MCF 10A (cell line): ENCODE measurements at regions not wholly inside any gene's neighbourhood (a gene's known extent, or its start where the extent isn't known, plus 50 kb on each side); places are given as distances from the start of the nearest gene placed in this dataset.

Source experiments
- BruUV-seq: library from RNA; stranded (reverse); fragments of 400-500 nt; replicated peaks from 2 replicates; lab custom pipeline; 2021; lab: Mats Ljungman, UMichigan
- CTCF ChIA-PET: fragments of 300-600 bp; sonication (Branson Sonifier 250); formaldehyde crosslinking; extraction: SDS; loops from one replicate; lab custom pipeline; 2021; ENCODE audit warnings: antibody characterized with exemption, inconsistent platforms; lab: Yijun Ruan, JAX
- POLR2A ChIA-PET: fragments of 300-600, 350-650 bp; sonication (Branson Sonifier 250); formaldehyde crosslinking; extraction: SDS; loops from one replicate; lab custom pipeline; 2020; ENCODE audit warnings: antibody characterized with exemption, inconsistent platforms; lab: Yijun Ruan, JAX
- DNase-seq: peaks from one replicate; pipeline ENCODE4 v3.0.0-alpha.2; 2018; ENCODE audit not compliant: unreplicated experiment
- H3K27ac Mint-ChIP-seq: one replicate; pipeline ENCODE4 v1.8.0; 2022; ENCODE audit warnings: mild to moderate bottlenecking, low read depth, mixed read lengths; ENCODE audit not compliant: unreplicated experiment
- H3K27me3 Mint-ChIP-seq: one replicate; pipeline ENCODE4 v1.8.0; 2022; ENCODE audit warnings: mixed read lengths; ENCODE audit not compliant: insufficient read depth, unreplicated experiment
- H3K36me3 Mint-ChIP-seq: one replicate; pipeline ENCODE4 v1.8.0; 2022; ENCODE audit warnings: mild to moderate bottlenecking, moderate library complexity, mixed read lengths; ENCODE audit not compliant: insufficient read depth, unreplicated experiment
- H3K4me1 Mint-ChIP-seq: one replicate; pipeline ENCODE4 v1.8.0; 2022; ENCODE audit warnings: mixed read lengths; ENCODE audit not compliant: insufficient read depth, unreplicated experiment
- H3K4me3 Mint-ChIP-seq: one replicate; pipeline ENCODE4 v1.8.0; 2022; ENCODE audit warnings: mild to moderate bottlenecking, moderate library complexity, mixed read lengths; ENCODE audit not compliant: unreplicated experiment
- H3K9me3 Mint-ChIP-seq: one replicate; pipeline ENCODE4 v1.8.0; 2022; ENCODE audit warnings: mixed read lengths; ENCODE audit not compliant: unreplicated experiment
- intact Hi-C: fragments of 100-400 bp; cut with micrococcal nuclease; formaldehyde crosslinking; loops from 2 replicates; pipeline ENCODE4 v1.14.1; 2022
- TF ChIP-seq, protein P1 (sequence below): fragments of 200-600 bp; IDR thresholded peaks from one replicate; pipeline ENCODE4 v1.8.0; 2022; ENCODE audit warnings: antibody characterized with exemption, mild to moderate bottlenecking; ENCODE audit not compliant: unreplicated experiment

DNA sequence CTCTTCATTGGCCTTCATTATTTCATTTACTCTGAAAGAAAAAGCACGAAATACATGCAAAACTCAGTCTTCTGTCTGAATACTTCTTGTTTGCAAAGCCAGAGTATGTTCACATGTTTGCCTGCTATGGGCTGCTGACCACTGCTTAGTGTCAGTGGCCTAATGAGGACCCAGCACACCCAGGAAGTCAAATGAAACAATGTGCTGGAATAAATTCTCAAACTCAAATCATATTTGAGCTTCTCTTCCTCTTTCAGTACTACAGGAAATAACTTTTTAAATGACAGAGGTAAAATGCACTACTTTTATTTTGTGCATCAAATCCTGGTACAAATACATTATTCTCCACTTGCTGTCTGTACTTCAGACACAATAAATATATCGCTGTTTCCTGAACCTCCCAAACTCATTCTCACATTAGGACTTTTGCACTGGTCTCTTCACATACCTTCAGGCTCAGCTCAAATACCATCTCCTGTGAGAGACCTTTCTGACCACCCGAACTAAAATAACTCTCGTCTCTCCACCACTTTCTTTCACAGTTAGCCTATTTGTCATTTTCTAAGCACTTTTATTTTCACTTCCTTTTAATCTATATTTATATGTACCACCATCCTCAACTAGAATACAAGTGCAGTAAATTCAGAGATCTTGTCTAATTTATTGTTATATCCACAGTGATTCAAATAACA, 176.8 kb downstream of the TUSC7 start:
- DNase-seq = no peak
- intact Hi-C loops = no loop called here
- no peaks in the 10 kb centered on the region for H3K36me3 Mint-ChIP-seq
- H3K4me3 Mint-ChIP-seq = no peak overlapping the region
- H3K4me1 Mint-ChIP-seq = no peaks in the 10 kb centered on the region
- no peak overlapping the region for H3K27ac Mint-ChIP-seq
- CTCF ChIA-PET = no interaction called here
- no peaks in the 10 kb centered on the region for H3K27me3 Mint-ChIP-seq
- TF ChIP-seq, protein P1, sequence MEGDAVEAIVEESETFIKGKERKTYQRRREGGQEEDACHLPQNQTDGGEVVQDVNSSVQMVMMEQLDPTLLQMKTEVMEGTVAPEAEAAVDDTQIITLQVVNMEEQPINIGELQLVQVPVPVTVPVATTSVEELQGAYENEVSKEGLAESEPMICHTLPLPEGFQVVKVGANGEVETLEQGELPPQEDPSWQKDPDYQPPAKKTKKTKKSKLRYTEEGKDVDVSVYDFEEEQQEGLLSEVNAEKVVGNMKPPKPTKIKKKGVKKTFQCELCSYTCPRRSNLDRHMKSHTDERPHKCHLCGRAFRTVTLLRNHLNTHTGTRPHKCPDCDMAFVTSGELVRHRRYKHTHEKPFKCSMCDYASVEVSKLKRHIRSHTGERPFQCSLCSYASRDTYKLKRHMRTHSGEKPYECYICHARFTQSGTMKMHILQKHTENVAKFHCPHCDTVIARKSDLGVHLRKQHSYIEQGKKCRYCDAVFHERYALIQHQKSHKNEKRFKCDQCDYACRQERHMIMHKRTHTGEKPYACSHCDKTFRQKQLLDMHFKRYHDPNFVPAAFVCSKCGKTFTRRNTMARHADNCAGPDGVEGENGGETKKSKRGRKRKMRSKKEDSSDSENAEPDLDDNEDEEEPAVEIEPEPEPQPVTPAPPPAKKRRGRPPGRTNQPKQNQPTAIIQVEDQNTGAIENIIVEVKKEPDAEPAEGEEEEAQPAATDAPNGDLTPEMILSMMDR = no peak
- BruUV-seq = no TSS peak
- H3K9me3 Mint-ChIP-seq = no peaks in the 10 kb centered on the region
- POLR2A ChIA-PET = no interaction called here

DNA sequence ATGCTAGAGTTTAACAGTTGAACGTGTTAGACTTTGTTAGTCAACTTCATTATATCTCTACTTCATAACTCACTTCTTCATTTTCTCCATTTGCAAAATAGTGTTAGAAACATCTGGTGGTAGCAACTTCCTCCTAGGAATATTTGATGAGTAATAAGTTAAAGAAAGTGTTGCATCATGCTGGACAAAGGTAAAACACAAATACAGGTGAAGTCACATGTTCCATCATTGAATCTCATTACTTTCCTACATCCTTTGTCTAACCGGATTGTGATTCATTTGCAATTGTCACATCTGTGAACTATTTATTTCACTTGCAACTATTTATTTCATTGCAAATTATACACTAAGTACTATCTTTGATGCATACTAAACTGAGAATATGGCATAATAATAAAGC, 186.5 kb downstream of the TUSC7 start:
- CTCF ChIA-PET = no interaction called here
- H3K4me3 Mint-ChIP-seq = no peak overlapping the region

DNA sequence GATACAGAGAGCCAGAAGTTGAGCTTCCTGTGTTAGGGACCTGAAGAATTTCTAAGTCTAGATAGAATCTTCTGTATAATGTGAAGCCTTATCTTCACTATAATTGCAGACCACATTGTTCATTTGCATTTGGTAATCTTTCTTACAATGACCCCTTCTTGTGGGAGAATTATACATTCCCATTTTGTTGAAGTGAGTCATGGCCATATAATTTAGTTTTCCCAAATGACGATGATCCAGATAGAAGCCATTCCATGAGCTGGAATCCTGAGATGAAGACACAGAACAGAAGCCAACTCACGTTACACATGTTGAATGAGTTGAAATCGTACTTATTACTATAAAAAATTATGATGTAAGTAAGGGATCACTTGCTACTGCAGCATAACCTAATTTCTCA, 187.8 kb downstream of the TUSC7 start:
- H3K27me3 Mint-ChIP-seq = peaks cover 14% of the 10 kb centered on the region
- H3K36me3 Mint-ChIP-seq = no peaks in the 10 kb centered on the region
- no peak overlapping the region for H3K27ac Mint-ChIP-seq
- H3K4me3 Mint-ChIP-seq = no peak overlapping the region
- DNase-seq = no peak
- intact Hi-C loops = no loop called here
- TF ChIP-seq, protein P1 = no peak
- H3K9me3 Mint-ChIP-seq = no peaks in the 10 kb centered on the region
- CTCF ChIA-PET = interaction anchor here (0.7 to 1.2 kb wide), 2 partner anchors 8 to 24 kb away, joined by 4 to 5 read pairs; no protein-coding TSS in a partner anchor
- no peaks in the 10 kb centered on the region for H3K4me1 Mint-ChIP-seq
- POLR2A ChIA-PET = interaction anchor here (0.6 kb wide), 1 partner anchor 43 kb away, joined by 3 read pairs; no protein-coding TSS in a partner anchor
- no TSS peak for BruUV-seq

More for the DNA sequence above, 186.5 kb downstream of the TUSC7 start:
- intact Hi-C loops = no loop called here
- no TSS peak for BruUV-seq
- H3K36me3 Mint-ChIP-seq = no peaks in the 10 kb centered on the region
- no peaks in the 10 kb centered on the region for H3K4me1 Mint-ChIP-seq
- H3K27me3 Mint-ChIP-seq = peaks cover 10% of the 10 kb centered on the region
- POLR2A ChIA-PET = no interaction called here
- peak; percentile 41 for DNase-seq
- TF ChIP-seq, protein P1 = no peak
- no peak overlapping the region for H3K27ac Mint-ChIP-seq
- H3K9me3 Mint-ChIP-seq = no peaks in the 10 kb centered on the region

DNA sequence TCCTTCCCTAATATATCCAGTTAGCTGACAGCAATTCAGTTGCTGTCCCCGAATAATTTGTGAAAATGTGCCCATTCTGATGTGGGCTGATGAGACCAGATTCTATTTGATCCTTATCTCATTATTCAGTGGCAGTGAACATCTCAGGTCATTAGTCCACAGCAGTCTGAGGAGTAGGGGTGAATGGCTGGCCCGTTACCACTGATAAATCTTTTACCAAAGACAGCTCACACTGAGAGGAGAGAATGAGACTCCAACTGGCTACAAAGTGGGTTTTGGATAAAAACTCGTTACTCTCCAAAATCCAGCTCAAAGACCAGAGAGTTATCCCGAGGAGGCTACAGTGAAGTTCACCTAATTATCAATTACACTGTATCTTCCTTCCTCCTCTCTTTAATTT, 189.7 kb downstream of the TUSC7 start:
- intact Hi-C loops = no loop called here
- TF ChIP-seq, protein P1 = no peak
- ChIA-PET POLR2A (interaction anchor here (0.6 kb wide), 1 partner anchor 1363 kb away, joined by 3 read pairs; no protein-coding TSS in a partner anchor), CTCF (no interaction called here)
- Mint-ChIP-seq H3K27me3 (peaks cover 17% of the 10 kb centered on the region), H3K4me1 (no peaks in the 10 kb centered on the region), H3K9me3 (no peaks in the 10 kb centered on the region), H3K4me3 (no peak overlapping the region), H3K27ac (no peak overlapping the region), H3K36me3 (no peaks in the 10 kb centered on the region)
- DNase-seq = no peak
- no TSS peak for BruUV-seq
